Parathyroid adenoma (tissue), 2 donors: ENCODE measurements at regions not wholly inside any gene's neighbourhood (a gene's known extent, or its start where the extent isn't known, plus 50 kb on each side); places are given as distances from the start of the nearest gene placed in this dataset.

Source experiments
- H2AFZ ChIP-seq: fragments of 300-600 bp; sonication (generic); one replicate; pipeline ENCODE4 v1.7.0; 2017; ENCODE audit warnings: antibody characterized with exemption, mild to moderate bottlenecking
- H3K27ac ChIP-seq: fragments of 300-600 bp; sonication (generic); one replicate; pipeline ENCODE4 v1.7.0; 2017
- H3K27me3 ChIP-seq: fragments of 300-600 bp; sonication (generic); one replicate; pipeline ENCODE4 v1.7.0; 2017; ENCODE audit warnings: low read length; ENCODE audit not compliant: control insufficient read depth, insufficient read depth
- H3K36me3 ChIP-seq: fragments of 300-600 bp; sonication (generic); one replicate; pipeline ENCODE4 v1.7.0; 2017; ENCODE audit warnings: low read length; ENCODE audit not compliant: control insufficient read depth, insufficient read depth
- H3K4me1 ChIP-seq: fragments of 300-600 bp; sonication (generic); one replicate; pipeline ENCODE4 v1.7.0; 2017; ENCODE audit warnings: control low read depth
- H3K4me2 ChIP-seq: fragments of 300-600 bp; sonication (generic); one replicate; pipeline ENCODE4 v1.7.0; 2017; ENCODE audit warnings: low read length
- H3K4me3 ChIP-seq: fragments of 300-600 bp; sonication (generic); one replicate; pipeline ENCODE4 v1.7.0; 2017; ENCODE audit warnings: low read depth, low read length
- H3K79me2 ChIP-seq: fragments of 300-600 bp; sonication (generic); one replicate; pipeline ENCODE4 v1.7.0; 2017; ENCODE audit warnings: control low read depth
- H3K9ac ChIP-seq: fragments of 300-600 bp; sonication (generic); one replicate; pipeline ENCODE4 v1.7.0; 2017; ENCODE audit warnings: mild to moderate bottlenecking
- H3K9me3 ChIP-seq: fragments of 300-600 bp; sonication (generic); one replicate; pipeline ENCODE4 v1.7.0; 2017; ENCODE audit warnings: low read length; ENCODE audit not compliant: control insufficient read depth
- CTCF ChIP-seq: fragments of 300-600 bp; sonication (generic); IDR thresholded peaks from one replicate; pipeline ENCODE4 v1.7.0; 2017; ENCODE audit warnings: antibody characterized with exemption, mild to moderate bottlenecking
- donor health status: primary hyperparathyroidism.

- no peak for TF ChIP-seq CTCF
- H3K4me3 ChIP-seq = no peak overlapping the region
- no peak overlapping the region for H2AFZ ChIP-seq
- no peaks in the 10 kb centered on the region for H3K4me1 ChIP-seq
- no peaks in the 10 kb centered on the region for H3K36me3 ChIP-seq
- H3K9ac ChIP-seq = no peak overlapping the region
- no peak overlapping the region for H3K27ac ChIP-seq
- H3K9me3 ChIP-seq = no peaks in the 10 kb centered on the region
- H3K27me3 ChIP-seq = no peaks in the 10 kb centered on the region
- H3K4me2 ChIP-seq = no peak overlapping the region
- no peaks in the 10 kb centered on the region for H3K79me2 ChIP-seq
Measured at GRCh38 chr4:27407616-27408015, 547.0 kb downstream of the STIM2 start.

- no peak overlapping the region for H2AFZ ChIP-seq
- H3K4me2 ChIP-seq = no peak overlapping the region
Measured at GRCh38 chr4:27412613-27413012, 552.0 kb downstream of the STIM2 start.

GRCh38 chr4:27414887-27415731, 554.5 kb downstream of the STIM2 start:
- no peak overlapping the region for H3K4me2 ChIP-seq
- TF ChIP-seq CTCF = no peak
- no peaks in the 10 kb centered on the region for H3K27me3 ChIP-seq
- H2AFZ ChIP-seq = no peak overlapping the region
- H3K4me1 ChIP-seq = no peaks in the 10 kb centered on the region
- no peaks in the 10 kb centered on the region for H3K9me3 ChIP-seq
- H3K27ac ChIP-seq = no peak overlapping the region
- H3K4me3 ChIP-seq = no peak overlapping the region
- H3K79me2 ChIP-seq = no peaks in the 10 kb centered on the region
- H3K36me3 ChIP-seq = no peaks in the 10 kb centered on the region
- no peak overlapping the region for H3K9ac ChIP-seq

More at GRCh38 chr4:27412613-27413012, 552.0 kb downstream of the STIM2 start:
- no peaks in the 10 kb centered on the region for H3K36me3 ChIP-seq
- no peak overlapping the region for H3K4me3 ChIP-seq
- no peaks in the 10 kb centered on the region for H3K27me3 ChIP-seq
- H3K4me1 ChIP-seq = no peaks in the 10 kb centered on the region
- no peak for TF ChIP-seq CTCF
- no peak overlapping the region for H3K27ac ChIP-seq
- H3K9me3 ChIP-seq = no peaks in the 10 kb centered on the region
- no peak overlapping the region for H3K9ac ChIP-seq
- no peaks in the 10 kb centered on the region for H3K79me2 ChIP-seq

- H3K4me1 ChIP-seq = no peaks in the 10 kb centered on the region
Measured at GRCh38 chr4:27428661-27429060, 568.0 kb downstream of the STIM2 start.

More at GRCh38 chr4:27428661-27429060, 568.0 kb downstream of the STIM2 start:
- Histone ChIP-seq H3K4me2 (no peak overlapping the region), H2AFZ (no peak overlapping the region), H3K9ac (no peak overlapping the region), H3K4me3 (no peak overlapping the region), H3K27ac (no peak overlapping the region), H3K36me3 (no peaks in the 10 kb centered on the region), H3K27me3 (no peaks in the 10 kb centered on the region), H3K9me3 (no peaks in the 10 kb centered on the region), H3K79me2 (no peaks in the 10 kb centered on the region)
- no peak for TF ChIP-seq CTCF
